ENCODE measurements at regions not wholly inside any gene's neighbourhood (a gene's known extent, or its start where the extent isn't known, plus 50 kb on each side); places are given as distances from the start of the nearest gene placed in this dataset.

GRCh38 chr6:14448246-14448645, 330.7 kb downstream of the CD83 start:
- no peak for TF ChIP-seq YY1 (IDR thresholded peaks at IDR 0.05; ENCODE audit: extremely low read depth, insufficient replicate concordance, low read depth, low read length)
- TF ChIP-seq CTCF (IDR thresholded peaks at IDR 0.05 in 2 of 3, conservative IDR thresholded peaks at IDR 0.05 in 1 of 3; ENCODE audit: borderline replicate concordance in 1 of 3, insufficient read depth in 1 of 3, low read depth in 2 of 3, low read length in 2 of 3), result no peak
- TF ChIP-seq EZH2phosphoT487 (IDR thresholded peaks at IDR 0.05; ENCODE audit: borderline replicate concordance), result no peak
- no peak for TF ChIP-seq POLR2AphosphoS5 (IDR thresholded peaks at IDR 0.05; ENCODE audit: low read depth, low read length)
- TF ChIP-seq ZNF274 (IDR thresholded peaks at IDR 0.05; ENCODE audit: low read depth, low read length), result no peak
- no peak for TF ChIP-seq SP1 (IDR thresholded peaks at IDR 0.05; ENCODE audit: low read depth)
- no peak for TF ChIP-seq JUND (IDR thresholded peaks at IDR 0.05)
- TF ChIP-seq RAD21 (IDR thresholded peaks at IDR 0.05; ENCODE audit: low read depth), result no peak
- TF ChIP-seq POLR2A (IDR thresholded peaks at IDR 0.05; ENCODE audit: borderline replicate concordance, extremely low read depth, insufficient read depth, insufficient read length), result no peak
- no peak for TF ChIP-seq REST (IDR thresholded peaks at IDR 0.05; ENCODE audit: low read depth)
- no peak for TF ChIP-seq EZH2 (IDR thresholded peaks at IDR 0.05)
- TF ChIP-seq ZBTB33 (IDR thresholded peaks at IDR 0.05; ENCODE audit: extremely low read depth, insufficient replicate concordance, low read length), result no peak

All from HCT116 (cell line).